ENCODE measurements at regions not wholly inside any gene's neighbourhood (a gene's known extent, or its start where the extent isn't known, plus 50 kb on each side); places are given as distances from the start of the nearest gene placed in this dataset.

- TF ChIP-seq POLR2A (IDR thresholded peaks at IDR 0.05): no peak
- TF ChIP-seq CTCF (IDR thresholded peaks at IDR 0.05): no peak
These were observed 85.3 kb upstream of the TP53I11 start for GRCh38 chr11:45036010-45036409.

Measured in esophagus squamous epithelium (tissue), 4 donors.